Cardiac muscle cell (in vitro differentiated cells and primary cell): ENCODE measurements at regions not wholly inside any gene's neighbourhood (a gene's known extent, or its start where the extent isn't known, plus 50 kb on each side); places are given as distances from the start of the nearest gene placed in this dataset.

Experiments
- DNase-seq, 2 donors: peaks; one replicate each; pipeline versions ENCODE4 v3.0.0 to v3.0.0-alpha.2; 2010 to 2017; ENCODE audit warnings: low read depth in 1 of 2, low spot score in 1 of 2
- H3K27ac ChIP-seq: fragments of 200-600 bp; sonication (generic); 2 replicates; pipeline ENCODE4 v1.5.1; 2016
- H3K27me3 ChIP-seq: fragments of 200-600 bp; sonication (generic); 2 replicates; pipeline ENCODE4 v1.6.0; 2016; ENCODE audit warnings: control low read depth
- H3K36me3 ChIP-seq: fragments of 200-600 bp; sonication (generic); 2 replicates; pipeline ENCODE4 v1.5.1; 2016; ENCODE audit warnings: control low read depth
- H3K4me1 ChIP-seq: fragments of 200-600 bp; sonication (generic); 2 replicates; pipeline ENCODE4 v1.8.1; 2017; ENCODE audit warnings: low read depth, mild to moderate bottlenecking, mixed run types
- H3K4me3 ChIP-seq: fragments of 200-600 bp; sonication (generic); 2 replicates; pipeline ENCODE4 v1.5.1; 2016; ENCODE audit warnings: mild to moderate bottlenecking
- H3K9me3 ChIP-seq: fragments of 200-600 bp; sonication (generic); 2 replicates; pipeline ENCODE4 v1.5.1; 2017; ENCODE audit warnings: low read depth, mild to moderate bottlenecking, control low read depth
- TF ChIP-seq, protein P1 (sequence below): IDR thresholded peaks from 2 replicates; pipeline ENCODE4 v1.5.1; 2012; ENCODE audit warnings: low read depth, mild to moderate bottlenecking, low read length

DNA sequence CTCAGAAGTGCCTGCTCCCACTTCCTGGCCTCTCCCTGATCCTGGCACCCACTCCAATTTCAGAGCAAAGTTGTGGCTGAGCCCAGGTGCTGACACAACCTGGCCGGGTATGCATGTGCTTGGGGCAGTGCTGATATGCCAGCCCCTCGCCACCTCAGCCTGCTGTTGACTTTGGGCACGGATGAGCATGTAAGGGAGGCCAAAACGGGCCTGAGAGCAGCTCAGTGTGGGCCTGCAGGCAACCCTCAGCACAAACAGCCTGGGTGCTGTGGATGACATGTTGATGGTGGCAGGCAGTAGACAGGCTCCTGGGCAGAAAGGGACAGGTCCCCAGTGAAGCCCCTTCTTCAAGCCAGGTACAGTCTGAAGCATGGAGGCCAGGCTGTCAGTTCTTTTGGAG is 553.6 kb upstream of the FSIP2 start:
- TF ChIP-seq, protein P1, sequence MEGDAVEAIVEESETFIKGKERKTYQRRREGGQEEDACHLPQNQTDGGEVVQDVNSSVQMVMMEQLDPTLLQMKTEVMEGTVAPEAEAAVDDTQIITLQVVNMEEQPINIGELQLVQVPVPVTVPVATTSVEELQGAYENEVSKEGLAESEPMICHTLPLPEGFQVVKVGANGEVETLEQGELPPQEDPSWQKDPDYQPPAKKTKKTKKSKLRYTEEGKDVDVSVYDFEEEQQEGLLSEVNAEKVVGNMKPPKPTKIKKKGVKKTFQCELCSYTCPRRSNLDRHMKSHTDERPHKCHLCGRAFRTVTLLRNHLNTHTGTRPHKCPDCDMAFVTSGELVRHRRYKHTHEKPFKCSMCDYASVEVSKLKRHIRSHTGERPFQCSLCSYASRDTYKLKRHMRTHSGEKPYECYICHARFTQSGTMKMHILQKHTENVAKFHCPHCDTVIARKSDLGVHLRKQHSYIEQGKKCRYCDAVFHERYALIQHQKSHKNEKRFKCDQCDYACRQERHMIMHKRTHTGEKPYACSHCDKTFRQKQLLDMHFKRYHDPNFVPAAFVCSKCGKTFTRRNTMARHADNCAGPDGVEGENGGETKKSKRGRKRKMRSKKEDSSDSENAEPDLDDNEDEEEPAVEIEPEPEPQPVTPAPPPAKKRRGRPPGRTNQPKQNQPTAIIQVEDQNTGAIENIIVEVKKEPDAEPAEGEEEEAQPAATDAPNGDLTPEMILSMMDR, result no peak
- no peaks in the 10 kb centered on the region for H3K36me3 ChIP-seq
- H3K4me3 ChIP-seq, result no peak overlapping the region
- no peaks in the 10 kb centered on the region for H3K4me1 ChIP-seq
- H3K9me3 ChIP-seq, result no peaks in the 10 kb centered on the region
- H3K27me3 ChIP-seq, result no peaks in the 10 kb centered on the region
- no peak overlapping the region for H3K27ac ChIP-seq
- no peak for DNase-seq

DNA sequence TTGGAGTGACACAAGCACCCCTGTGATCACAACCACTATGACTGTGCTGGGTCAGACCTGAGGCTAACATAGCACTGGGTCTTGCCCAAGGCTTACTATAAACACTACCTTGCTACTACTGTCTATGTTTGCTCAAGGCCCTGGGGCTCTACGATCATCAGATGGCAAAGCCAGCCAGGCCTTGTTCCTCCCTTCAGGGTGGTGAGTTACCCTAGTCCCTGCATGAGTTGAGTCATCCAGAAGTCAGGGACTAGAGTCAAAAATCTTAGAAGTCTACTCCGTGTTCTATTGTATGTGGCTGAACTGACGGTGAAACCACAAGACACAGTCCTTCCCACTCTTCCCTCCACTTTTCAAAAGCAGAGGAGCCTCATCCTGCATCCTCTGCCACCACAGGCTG is 551.2 kb upstream of the FSIP2 start:
- Histone ChIP-seq H3K27ac (no peak overlapping the region), H3K27me3 (no peaks in the 10 kb centered on the region), H3K4me1 (no peaks in the 10 kb centered on the region), H3K9me3 (no peaks in the 10 kb centered on the region), H3K4me3 (no peak overlapping the region), H3K36me3 (no peaks in the 10 kb centered on the region)
- TF ChIP-seq, protein P1, result no peak
- no peak for DNase-seq

DNA sequence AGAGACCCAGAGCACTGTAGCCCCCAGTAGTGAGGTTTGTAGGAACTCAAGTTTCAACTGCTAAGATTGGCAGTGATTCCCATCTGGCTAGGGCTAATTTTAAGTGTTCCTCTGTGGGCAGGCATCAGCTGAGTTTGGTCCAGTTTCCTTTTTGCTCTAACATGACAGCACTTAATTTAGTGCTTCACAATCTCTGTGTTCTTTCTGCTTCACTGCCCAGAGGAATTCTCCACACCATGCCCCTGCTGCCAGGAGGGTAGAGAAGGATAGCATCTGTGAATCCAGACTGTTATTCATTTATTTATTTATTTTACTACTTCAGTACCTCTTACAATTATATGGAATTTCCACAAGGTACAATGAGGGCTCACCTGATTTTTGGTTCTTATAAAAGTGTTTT is 549.9 kb upstream of the FSIP2 start:
- H3K27me3 ChIP-seq, result no peaks in the 10 kb centered on the region
- no peak for DNase-seq
- H3K36me3 ChIP-seq, result no peaks in the 10 kb centered on the region
- no peaks in the 10 kb centered on the region for H3K4me1 ChIP-seq
- no peak overlapping the region for H3K4me3 ChIP-seq
- no peaks in the 10 kb centered on the region for H3K9me3 ChIP-seq
- H3K27ac ChIP-seq, result no peak overlapping the region
- TF ChIP-seq, protein P1, result no peak

DNA sequence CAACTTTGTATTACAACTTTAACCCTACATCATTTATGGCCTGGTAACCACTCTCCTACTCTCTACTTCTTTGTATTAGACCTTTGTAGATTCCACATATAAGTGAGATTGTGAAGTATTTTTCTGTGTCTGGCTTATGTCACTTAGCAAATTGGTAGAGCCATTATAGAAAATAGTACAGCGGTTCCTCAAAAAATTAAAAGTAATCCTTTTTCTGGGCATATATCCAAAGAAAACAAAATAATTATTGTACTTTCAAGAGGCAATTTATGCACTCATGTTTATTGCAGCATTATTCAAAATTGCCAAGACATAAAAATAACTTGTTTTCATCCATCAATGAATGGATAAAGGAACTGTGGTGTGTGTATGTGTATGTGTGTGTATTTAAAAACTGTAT is 537.5 kb upstream of the FSIP2 start:
- TF ChIP-seq, protein P1, result no peak

DNA sequence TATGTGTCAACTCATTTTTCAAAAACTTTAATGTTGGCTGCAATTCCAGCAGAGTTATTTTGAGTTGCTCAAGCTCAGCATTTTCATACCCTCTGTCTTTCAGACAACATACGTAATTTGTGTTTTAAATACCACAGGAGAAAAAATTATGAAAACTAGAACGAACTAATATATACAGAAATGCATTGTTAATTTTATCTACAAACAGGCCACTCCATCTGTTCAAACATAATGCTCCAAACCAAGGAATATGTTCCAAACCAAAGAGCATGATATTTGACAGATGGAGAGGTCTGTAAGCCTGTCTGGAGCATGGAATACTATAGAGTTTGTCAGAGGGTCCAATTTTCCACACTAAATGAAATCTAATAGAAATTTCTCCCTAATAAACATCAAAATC is 536.2 kb upstream of the FSIP2 start:
- H3K36me3 ChIP-seq, result no peaks in the 10 kb centered on the region
- TF ChIP-seq, protein P1, result no peak
- DNase-seq, result no peak
- no peaks in the 10 kb centered on the region for H3K9me3 ChIP-seq
- H3K4me3 ChIP-seq, result no peak overlapping the region
- H3K27me3 ChIP-seq, result no peaks in the 10 kb centered on the region
- no peak overlapping the region for H3K27ac ChIP-seq
- H3K4me1 ChIP-seq, result no peaks in the 10 kb centered on the region

More for the DNA sequence above, 537.5 kb upstream of the FSIP2 start:
- Histone ChIP-seq H3K27me3 (no peaks in the 10 kb centered on the region), H3K4me1 (no peaks in the 10 kb centered on the region), H3K9me3 (no peaks in the 10 kb centered on the region), H3K36me3 (no peaks in the 10 kb centered on the region), H3K4me3 (no peak overlapping the region), H3K27ac (no peak overlapping the region)
- DNase-seq, result no peak

DNA sequence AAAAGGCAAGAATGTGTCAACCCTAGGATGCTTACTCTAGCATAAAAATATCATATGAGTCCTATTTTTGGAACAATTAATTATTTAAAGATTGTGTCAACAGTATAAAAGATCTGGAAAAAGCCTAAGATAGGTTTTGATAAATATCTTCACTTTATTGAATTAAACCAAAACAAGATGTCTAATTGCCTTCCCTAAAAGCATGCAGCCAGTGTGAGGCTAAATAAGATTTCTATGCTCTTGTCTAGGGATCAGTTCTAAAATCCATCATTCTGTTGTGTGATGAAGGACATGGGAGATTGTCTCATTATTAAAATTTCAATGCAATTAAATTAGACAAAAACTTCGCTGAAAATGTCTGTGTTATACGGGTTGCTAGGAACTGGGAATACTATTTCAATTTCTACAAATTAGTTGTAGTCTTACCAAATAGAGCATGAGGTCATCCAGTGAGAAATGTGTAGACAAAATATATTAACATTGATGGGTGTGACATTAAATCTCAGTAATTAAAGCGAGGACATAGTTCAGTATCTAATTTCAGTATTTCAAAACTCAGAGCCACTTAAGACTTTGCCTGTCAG is 535.6 kb upstream of the FSIP2 start:
- TF ChIP-seq, protein P1, result no peak
- Histone ChIP-seq H3K9me3 (no peaks in the 10 kb centered on the region), H3K4me1 (no peaks in the 10 kb centered on the region), H3K36me3 (no peaks in the 10 kb centered on the region), H3K27ac (no peak overlapping the region), H3K27me3 (no peaks in the 10 kb centered on the region), H3K4me3 (no peak overlapping the region)
- no peak for DNase-seq
